Mucosa of rectum (tissue), 2 donors: ENCODE measurements at regions not wholly inside any gene's neighbourhood (a gene's known extent, or its start where the extent isn't known, plus 50 kb on each side); places are given as distances from the start of the nearest gene placed in this dataset.
A peak's percentile ranks its signal among the peaks of the same experiment; 100 is the strongest.

Experiments used
- H3K27ac ChIP-seq, 2 donors: one replicate each; pipeline ENCODE4 v1.7.0; 2013; ENCODE audit warnings: inconsistent platforms in 2 of 2, low read depth in 2 of 2, low read length in 2 of 2
- H3K27me3 ChIP-seq, 2 donors: one replicate each; pipeline ENCODE4 v1.7.0; 2013; ENCODE audit warnings: low read length in 2 of 2; ENCODE audit not compliant: control insufficient read depth in 2 of 2, insufficient read depth in 2 of 2
- H3K36me3 ChIP-seq, 2 donors: one replicate each; pipeline ENCODE4 v1.7.0; 2013; ENCODE audit warnings: low read length in 2 of 2; ENCODE audit not compliant: control insufficient read depth in 2 of 2, insufficient read depth in 2 of 2
- H3K4me1 ChIP-seq, 2 donors: one replicate each; pipeline ENCODE4 v1.7.0; 2013; ENCODE audit warnings: low read length in 2 of 2, mild to moderate bottlenecking in 1 of 2; ENCODE audit not compliant: control insufficient read depth in 2 of 2, insufficient read depth in 2 of 2
- H3K4me3 ChIP-seq, 2 donors: one replicate each; pipeline ENCODE4 v1.7.0; 2013; ENCODE audit warnings: low read length in 2 of 2
- H3K9ac ChIP-seq, 2 donors: one replicate each; pipeline ENCODE4 v1.7.0; 2013; ENCODE audit warnings: low read length in 2 of 2, low read depth in 1 of 2, mild to moderate bottlenecking in 1 of 2
- H3K9me3 ChIP-seq, 2 donors: one replicate each; pipeline ENCODE4 v1.7.0; 2013; ENCODE audit warnings: low read length in 2 of 2; ENCODE audit not compliant: control insufficient read depth in 2 of 2
- donor health status: healthy.
- donor health status: Normal muscosa, but diverticular disease.

DNA sequence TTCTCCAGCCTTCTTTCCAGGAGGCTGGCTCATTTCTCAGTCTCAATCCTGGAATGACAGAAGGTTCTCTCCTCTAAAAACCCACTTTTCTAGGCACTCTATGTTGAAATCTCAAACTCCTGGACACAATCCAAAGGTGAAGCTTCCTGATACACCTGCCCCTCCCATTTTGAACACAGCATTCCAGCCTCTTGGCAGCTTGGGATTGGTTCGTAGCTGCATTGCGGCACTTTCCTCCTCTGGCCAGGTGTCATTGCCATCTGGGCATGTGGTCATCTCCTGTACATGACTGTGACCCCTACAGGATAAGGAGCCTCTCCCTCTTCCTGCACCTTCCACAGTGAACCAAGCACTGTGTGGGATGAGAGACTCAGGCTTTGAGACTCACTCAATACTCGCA is 230.2 kb upstream of the B3GAT1 start:
- no peak overlapping the region for H3K4me3 ChIP-seq
- no peaks in the 10 kb centered on the region for H3K9me3 ChIP-seq
- no peaks in the 10 kb centered on the region for H3K36me3 ChIP-seq
- H3K27me3 ChIP-seq: peaks cover 0 to 7% of the 10 kb centered on the region in 2 donors
- no peak overlapping the region for H3K27ac ChIP-seq
- peaks cover 4 to 16% of the 10 kb centered on the region in 2 donors for H3K4me1 ChIP-seq
- H3K9ac ChIP-seq: no peak overlapping the region

GRCh38 chr11:134640971-134641968 is 229.2 kb upstream of the B3GAT1 start:
- Histone ChIP-seq H3K4me3 (no peak overlapping the region), H3K27me3 (peaks cover 0 to 7% of the 10 kb centered on the region in 2 donors), H3K9ac (no peak overlapping the region)

GRCh38 chr11:134640536-134640935 is 228.5 kb upstream of the B3GAT1 start:
- Histone ChIP-seq H3K36me3 (no peaks in the 10 kb centered on the region), H3K9me3 (no peaks in the 10 kb centered on the region), H3K9ac (peak overlapping the region in 1 of 2 donors; percentile 15), H3K4me1 (peaks cover 4 to 16% of the 10 kb centered on the region in 2 donors), H3K4me3 (no peak overlapping the region), H3K27me3 (peaks cover 0 to 7% of the 10 kb centered on the region in 2 donors), H3K27ac (peak overlapping the region; percentile 32 to 71)

More at GRCh38 chr11:134640971-134641968, 229.2 kb upstream of the B3GAT1 start:
- Histone ChIP-seq H3K27ac (no peak overlapping the region), H3K4me1 (peaks cover 4 to 16% of the 10 kb centered on the region in 2 donors), H3K36me3 (no peaks in the 10 kb centered on the region), H3K9me3 (no peaks in the 10 kb centered on the region)

GRCh38 chr11:134639586-134640330 is 227.7 kb upstream of the B3GAT1 start:
- H3K27ac ChIP-seq: peak overlapping the region; percentile 32 to 71
- peak overlapping the region in 1 of 2 donors; percentile 13 for H3K9ac ChIP-seq
- no peak overlapping the region for H3K4me3 ChIP-seq
- H3K27me3 ChIP-seq: peaks cover 3 to 7% of the 10 kb centered on the region in 2 donors
- no peaks in the 10 kb centered on the region for H3K9me3 ChIP-seq
- H3K36me3 ChIP-seq: no peaks in the 10 kb centered on the region
- H3K4me1 ChIP-seq: peaks cover 4 to 16% of the 10 kb centered on the region in 2 donors

DNA sequence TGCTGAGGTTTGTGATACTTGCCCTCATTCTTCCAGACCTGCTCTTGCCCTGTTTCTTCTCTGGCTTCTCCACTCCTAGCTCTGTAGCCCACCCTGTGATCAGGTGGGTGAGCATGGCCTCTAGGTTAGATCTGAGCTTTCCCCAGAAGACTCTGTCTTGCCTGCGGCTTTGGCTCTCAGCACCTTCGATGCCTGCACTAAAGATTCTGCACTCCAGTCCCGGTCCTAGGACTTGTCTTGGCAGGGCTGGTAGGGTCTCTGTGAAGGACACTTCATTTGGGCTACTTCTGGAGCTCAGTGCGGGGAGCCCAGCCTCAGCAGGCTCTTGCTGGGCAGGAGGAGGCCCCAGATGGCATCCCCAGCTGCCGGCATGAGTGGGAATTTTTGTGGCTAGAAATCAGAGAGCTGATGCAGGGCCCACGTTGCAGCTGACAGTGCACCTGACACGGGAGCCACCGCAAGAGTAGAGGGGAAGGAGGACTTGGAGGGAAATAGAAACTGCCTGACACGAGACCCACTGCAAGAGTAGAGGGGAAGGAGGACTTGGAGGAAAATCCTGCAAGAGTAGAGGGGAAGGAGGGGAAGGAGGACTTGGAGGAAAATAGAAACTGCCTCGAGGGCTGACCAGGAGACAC is 226.9 kb upstream of the B3GAT1 start:
- H3K27me3 ChIP-seq: peaks cover 3% of the 10 kb centered on the region in 2 donors
- no peak overlapping the region for H3K4me3 ChIP-seq
- no peaks in the 10 kb centered on the region for H3K9me3 ChIP-seq
- peaks cover 4 to 16% of the 10 kb centered on the region in 2 donors for H3K4me1 ChIP-seq
- H3K27ac ChIP-seq: no peak overlapping the region
- no peak overlapping the region for H3K9ac ChIP-seq
- H3K36me3 ChIP-seq: no peaks in the 10 kb centered on the region

GRCh38 chr11:134637091-134638015 is 225.3 kb upstream of the B3GAT1 start:
- H3K9ac ChIP-seq: no peak overlapping the region
- peaks cover 2 to 15% of the 10 kb centered on the region in 2 donors for H3K4me1 ChIP-seq
- H3K36me3 ChIP-seq: no peaks in the 10 kb centered on the region
- H3K27ac ChIP-seq: no peak overlapping the region
- H3K27me3 ChIP-seq: peaks cover 0 to 3% of the 10 kb centered on the region in 2 donors
- H3K4me3 ChIP-seq: no peak overlapping the region
- H3K9me3 ChIP-seq: no peaks in the 10 kb centered on the region

DNA sequence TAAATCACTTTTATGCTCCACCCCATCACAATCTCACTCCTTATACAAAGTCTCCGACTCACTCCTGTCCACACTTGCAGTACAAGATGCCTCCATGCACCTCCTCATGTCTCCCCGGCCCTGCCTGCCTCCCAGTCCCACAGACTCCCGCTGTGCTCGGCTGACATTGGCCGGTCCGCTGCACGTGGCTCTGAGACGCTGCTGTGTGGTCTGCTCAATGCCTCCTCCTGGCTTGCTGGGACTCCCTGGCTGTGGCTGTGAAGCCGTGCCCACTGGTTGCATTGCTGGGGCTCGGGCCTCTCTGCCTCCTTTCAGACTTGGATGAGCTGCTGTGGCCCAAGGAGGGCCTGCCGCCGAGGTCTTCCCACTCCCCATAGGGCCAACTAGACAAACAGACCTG is 224.0 kb upstream of the B3GAT1 start:
- Histone ChIP-seq H3K4me1 (peaks cover 0 to 12% of the 10 kb centered on the region in 2 donors), H3K9me3 (no peaks in the 10 kb centered on the region), H3K27ac (no peak overlapping the region), H3K36me3 (no peaks in the 10 kb centered on the region), H3K9ac (no peak overlapping the region), H3K27me3 (peaks cover 0 to 3% of the 10 kb centered on the region in 2 donors), H3K4me3 (no peak overlapping the region)

- Histone ChIP-seq H3K4me3 (no peak overlapping the region), H3K27me3 (peaks cover 0 to 3% of the 10 kb centered on the region in 2 donors), H3K36me3 (no peaks in the 10 kb centered on the region), H3K27ac (no peak overlapping the region), H3K9ac (no peak overlapping the region), H3K9me3 (no peaks in the 10 kb centered on the region), H3K4me1 (peaks cover 0 to 5% of the 10 kb centered on the region in 2 donors)
Observed at GRCh38 chr11:134634897-134635831, 223.1 kb upstream of the B3GAT1 start.
